GM18907 (cell line): ENCODE measurements at regions not wholly inside any gene's neighbourhood (a gene's known extent, or its start where the extent isn't known, plus 50 kb on each side); places are given as distances from the start of the nearest gene placed in this dataset.
"Not testable (repeated sequence)": the region's sequence is repeated elsewhere in the genome, so short reads cannot be mapped to it uniquely, and the experiment has no call there.

Source experiments
- ATAC-seq: cut with Tn5 transposase; IDR thresholded peaks from one replicate; pipeline ENCODE4 v1.9.1; 2021; ENCODE audit warnings: mild to moderate bottlenecking, moderate library complexity; ENCODE audit not compliant: unreplicated experiment

GRCh38 chr9:100794738-100795269 lies 216.9 kb downstream of the CAVIN4 start:
- ATAC-seq: no peak

- ATAC-seq: no peak
Measured at GRCh38 chr9:100803956-100804355, 224.6 kb upstream of the PLPPR1 start.

- no peak for ATAC-seq
Measured at GRCh38 chr9:100811643-100812042, 216.9 kb upstream of the PLPPR1 start.

GRCh38 chr9:100813871-100814270 lies 214.7 kb upstream of the PLPPR1 start:
- no peak for ATAC-seq

GRCh38 chr9:100819980-100820379 lies 208.5 kb upstream of the PLPPR1 start:
- no peak for ATAC-seq

- ATAC-seq: not testable (repeated sequence)
Measured at GRCh38 chr9:100833035-100833434, 195.5 kb upstream of the PLPPR1 start.

- ATAC-seq: no peak
Measured at GRCh38 chr9:100838857-100839256, 189.7 kb upstream of the PLPPR1 start.

- no peak for ATAC-seq
Measured at GRCh38 chr9:100848726-100849125, 179.8 kb upstream of the PLPPR1 start.

GRCh38 chr9:100852088-100852487 lies 176.4 kb upstream of the PLPPR1 start:
- ATAC-seq: no peak

- no peak for ATAC-seq
Measured at GRCh38 chr9:100856238-100856637, 172.3 kb upstream of the PLPPR1 start.

- no peak for ATAC-seq
Measured at GRCh38 chr9:100865111-100865510, 163.4 kb upstream of the PLPPR1 start.

GRCh38 chr9:100865648-100866047 lies 162.9 kb upstream of the PLPPR1 start:
- ATAC-seq: no peak

- ATAC-seq: no peak
Measured at GRCh38 chr9:100869326-100869725, 159.2 kb upstream of the PLPPR1 start.

GRCh38 chr9:100879884-100880283 lies 148.6 kb upstream of the PLPPR1 start:
- ATAC-seq: no peak

- no peak for ATAC-seq
Measured at GRCh38 chr9:100880284-100880683, 148.2 kb upstream of the PLPPR1 start.

GRCh38 chr9:100884518-100884917 lies 144.0 kb upstream of the PLPPR1 start:
- ATAC-seq: no peak

- no peak for ATAC-seq
Measured at GRCh38 chr9:100890321-100890720, 138.2 kb upstream of the PLPPR1 start.

GRCh38 chr9:100911273-100911672 lies 117.3 kb upstream of the PLPPR1 start:
- no peak for ATAC-seq

- no peak for ATAC-seq
Measured at GRCh38 chr9:100913257-100913656, 115.3 kb upstream of the PLPPR1 start.

- no peak for ATAC-seq
Measured at GRCh38 chr9:100914266-100914665, 114.3 kb upstream of the PLPPR1 start.

GRCh38 chr9:100919506-100919905 lies 109.0 kb upstream of the PLPPR1 start:
- no peak for ATAC-seq

- ATAC-seq: no peak
Measured at GRCh38 chr9:100926366-100926765, 102.2 kb upstream of the PLPPR1 start.

- ATAC-seq: no peak
Measured at GRCh38 chr9:100927763-100928162, 100.8 kb upstream of the PLPPR1 start.
